HG03558 (cell line): ENCODE measurements at regions not wholly inside any gene's neighbourhood (a gene's known extent, or its start where the extent isn't known, plus 50 kb on each side); places are given as distances from the start of the nearest gene placed in this dataset.
"Not testable (repeated sequence)": the region's sequence is repeated elsewhere in the genome, so short reads cannot be mapped to it uniquely, and the experiment has no call there.

Experiments used
- ATAC-seq: cut with Tn5 transposase; IDR thresholded peaks from one replicate; pipeline ENCODE4 v1.9.1; 2021; ENCODE audit warnings: moderate number of reproducible peaks; ENCODE audit not compliant: unreplicated experiment; ENCODE audit errors: extremely low read depth

DNA sequence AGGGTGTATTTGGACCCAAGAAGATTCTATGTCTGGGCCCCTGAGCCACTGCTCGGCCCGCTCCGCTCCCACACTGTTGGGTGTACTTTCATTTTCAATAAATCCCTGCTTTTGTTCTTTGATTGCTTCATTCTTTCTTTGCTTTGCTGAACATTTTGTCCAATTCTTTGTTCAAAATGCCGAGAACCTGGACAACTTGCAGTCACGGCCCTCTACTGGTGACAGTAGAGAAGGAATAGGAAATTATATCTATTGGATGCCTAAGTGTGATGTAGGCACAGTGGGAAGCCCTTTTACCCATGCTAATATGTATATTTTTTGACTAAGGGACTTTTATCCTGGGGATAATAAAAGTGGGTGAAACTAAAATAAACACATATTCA lies 340.8 kb downstream of the LRRC3B start:
- ATAC-seq = no peak

DNA sequence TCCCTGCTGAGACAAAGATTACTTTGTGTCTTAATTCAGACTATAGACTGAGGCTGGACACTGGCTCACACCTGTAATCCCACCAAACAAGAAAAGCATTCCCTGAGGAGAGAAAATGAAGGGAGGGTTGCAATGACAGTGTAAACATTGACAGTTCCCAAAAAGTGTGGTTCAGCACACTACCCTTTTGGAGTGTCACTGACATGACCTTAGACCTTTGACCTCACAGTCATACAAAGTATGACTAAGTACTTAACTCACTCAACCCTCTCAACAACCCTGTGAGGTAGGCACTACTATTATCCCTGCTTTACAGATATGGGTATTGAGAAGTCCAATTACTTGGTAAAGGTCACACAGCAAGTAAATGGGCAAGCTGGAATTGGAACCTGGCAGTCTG lies 341.7 kb downstream of the LRRC3B start:
- ATAC-seq = no peak

DNA sequence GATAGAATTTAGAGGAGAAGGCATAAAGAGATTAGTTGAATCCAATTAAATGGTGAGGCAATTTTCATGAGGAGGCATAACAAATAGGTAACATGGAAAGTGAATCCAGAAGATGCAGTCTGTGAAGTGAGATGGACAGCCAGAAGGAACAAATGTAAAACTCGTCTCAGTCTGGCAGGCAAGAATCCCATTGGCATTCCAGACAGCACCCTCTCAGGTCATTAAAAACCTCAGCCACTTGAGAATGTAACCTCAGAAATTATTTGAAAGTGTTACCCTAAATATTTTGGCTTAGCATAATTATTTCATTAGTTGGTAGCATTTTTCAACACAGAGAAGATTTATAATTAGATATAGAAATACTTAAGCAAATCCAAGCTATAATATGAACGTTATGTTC lies 342.3 kb downstream of the LRRC3B start:
- ATAC-seq = no peak

DNA sequence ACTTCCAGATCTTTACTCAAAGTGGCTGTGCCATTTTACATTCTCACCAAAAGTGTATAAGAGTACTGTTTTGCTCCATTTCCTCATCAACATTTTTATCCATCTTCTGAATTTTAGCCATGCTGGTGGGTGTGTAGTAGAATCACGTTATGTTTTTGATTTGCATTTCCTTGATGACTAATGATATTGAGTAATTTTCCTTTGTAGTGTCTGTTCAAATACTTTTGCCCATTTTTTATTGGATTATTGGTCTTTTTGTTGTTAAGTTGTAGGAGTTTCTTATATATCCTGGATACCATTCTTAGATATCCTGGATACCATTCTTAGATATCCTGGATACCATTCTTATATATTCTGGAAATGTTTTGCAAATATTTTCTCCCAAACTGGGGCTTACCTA lies 344.9 kb downstream of the LRRC3B start:
- no peak for ATAC-seq

DNA sequence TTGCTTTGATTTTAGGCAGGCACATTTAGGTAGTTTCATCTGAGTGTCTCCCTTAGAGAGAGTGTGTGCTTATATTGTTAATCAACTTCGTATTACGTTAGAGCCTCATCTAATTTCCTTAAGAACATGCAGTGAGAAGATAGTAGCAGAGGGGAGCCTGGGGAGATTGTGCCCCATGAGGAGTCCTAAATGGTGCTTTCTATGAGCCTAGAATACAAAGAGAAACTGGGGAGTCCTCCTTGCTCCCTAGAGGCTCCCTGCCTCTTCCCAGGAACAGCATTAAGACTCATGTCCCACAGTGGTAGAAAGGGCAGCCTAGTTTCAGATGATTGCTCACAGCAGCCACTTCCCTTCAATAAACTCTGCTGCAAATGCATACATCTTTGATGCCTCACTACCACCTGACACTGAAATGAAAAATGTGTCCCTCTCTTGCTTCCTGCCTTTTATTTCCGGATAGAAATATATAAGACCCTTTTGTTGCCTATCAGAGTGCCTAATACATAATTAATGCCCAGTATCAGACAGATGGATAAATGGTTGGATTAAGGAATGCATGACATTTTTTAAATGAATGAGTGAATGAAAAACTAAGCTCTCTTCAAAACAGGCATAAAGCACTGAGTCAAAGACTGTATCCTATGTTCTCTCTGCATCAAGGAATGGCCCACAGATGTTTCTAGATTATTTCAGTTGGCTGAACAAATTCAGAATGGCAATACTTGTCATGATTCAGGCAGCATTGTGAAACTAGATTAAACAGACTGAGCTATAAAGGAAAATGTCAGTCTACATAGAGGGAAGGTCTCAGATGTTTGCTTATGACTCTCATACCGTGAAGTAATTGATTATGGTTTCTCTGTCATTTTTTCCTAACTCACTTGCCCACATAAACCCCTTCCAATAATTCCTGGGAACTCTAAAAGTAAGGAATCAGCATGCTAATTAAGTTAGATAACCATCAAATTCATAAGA lies 362.1 kb downstream of the LRRC3B start:
- no peak for ATAC-seq

DNA sequence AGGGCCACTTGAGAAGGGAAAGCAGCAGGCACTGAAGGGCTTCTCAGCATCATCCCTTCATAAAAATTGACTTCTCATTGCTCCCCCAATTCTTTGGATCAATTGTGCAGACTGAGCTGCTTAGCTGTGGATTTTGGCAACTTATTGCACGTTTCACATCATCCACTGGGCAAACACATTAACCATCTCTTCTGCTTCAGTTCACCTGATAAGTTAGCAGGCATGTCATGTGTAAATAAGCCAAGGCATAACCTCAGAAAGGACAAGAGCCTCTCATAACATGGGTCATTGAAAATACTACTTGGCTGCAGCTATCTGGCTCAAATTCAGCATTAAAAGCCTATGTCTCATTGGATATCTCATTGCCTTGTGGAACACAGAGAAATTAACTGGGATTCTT lies 366.5 kb downstream of the LRRC3B start:
- ATAC-seq = no peak

DNA sequence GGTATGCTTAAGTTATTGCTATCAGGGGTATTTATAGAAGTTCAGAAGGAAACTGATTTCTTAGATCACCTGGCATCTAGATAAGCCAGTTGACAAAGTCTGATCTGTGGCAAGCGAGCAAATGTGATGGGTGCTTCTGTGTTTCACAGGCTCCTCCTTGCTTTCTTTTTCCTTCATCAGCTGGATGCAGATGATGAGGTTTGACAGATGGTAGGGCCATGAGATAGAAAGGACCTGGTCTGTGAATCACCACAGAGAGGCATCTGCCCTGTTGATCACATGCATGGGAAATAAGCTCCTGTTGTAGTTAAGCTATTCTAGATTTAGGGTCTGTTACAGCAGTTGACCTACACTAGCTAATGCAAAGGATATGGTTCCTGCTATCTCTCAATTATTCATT lies 372.0 kb downstream of the NEK10 start:
- no peak for ATAC-seq

DNA sequence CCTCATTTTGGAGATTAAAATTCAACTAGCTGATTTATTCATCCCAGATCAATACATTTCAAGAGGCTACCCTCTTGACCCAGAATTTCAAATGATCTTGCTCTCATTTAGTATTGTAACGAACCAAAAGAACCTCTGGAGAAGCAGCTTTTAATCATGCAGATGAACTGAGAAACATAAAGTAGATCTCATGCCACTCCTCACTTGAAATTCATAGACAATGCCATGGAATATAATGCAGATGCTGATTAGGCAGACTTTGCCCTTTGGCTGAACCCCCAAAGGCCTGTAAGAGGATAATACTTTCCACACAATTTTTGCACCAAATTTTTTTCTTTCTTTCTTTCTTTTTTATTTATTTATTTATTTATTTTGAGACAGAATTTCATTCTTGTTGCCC lies 358.3 kb downstream of the NEK10 start:
- no peak for ATAC-seq

DNA sequence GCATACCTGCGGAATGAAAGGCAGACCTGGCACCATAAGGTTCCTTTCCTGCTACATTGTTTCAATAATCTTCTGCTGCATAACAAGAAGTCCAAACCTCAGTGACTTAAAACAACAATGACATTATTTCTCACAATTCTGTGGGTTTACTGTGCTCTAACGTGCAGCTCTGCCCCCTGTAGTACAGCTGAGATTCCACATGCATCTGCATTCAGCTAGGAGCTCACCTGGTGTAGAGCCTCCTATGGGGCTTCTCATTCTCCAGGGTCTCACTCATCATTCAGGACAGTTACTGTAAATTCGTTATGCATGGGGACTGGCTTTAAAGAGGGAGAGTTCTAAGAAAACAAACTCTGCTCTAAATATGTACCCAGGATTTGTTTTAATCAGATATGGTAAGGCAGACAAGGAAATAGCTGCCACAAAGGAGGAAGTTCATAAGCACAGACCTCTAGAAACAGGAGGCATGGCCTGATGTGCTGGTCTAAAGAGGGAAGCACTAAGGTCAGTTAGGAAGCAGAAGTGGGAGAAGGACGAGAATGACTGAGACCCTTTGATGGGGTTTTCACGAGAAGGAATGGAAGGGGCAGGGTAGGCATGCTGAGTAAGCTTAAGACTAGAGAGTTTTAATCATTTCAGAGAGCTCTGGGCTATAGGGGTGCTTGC lies 347.0 kb downstream of the NEK10 start:
- no peak for ATAC-seq

DNA sequence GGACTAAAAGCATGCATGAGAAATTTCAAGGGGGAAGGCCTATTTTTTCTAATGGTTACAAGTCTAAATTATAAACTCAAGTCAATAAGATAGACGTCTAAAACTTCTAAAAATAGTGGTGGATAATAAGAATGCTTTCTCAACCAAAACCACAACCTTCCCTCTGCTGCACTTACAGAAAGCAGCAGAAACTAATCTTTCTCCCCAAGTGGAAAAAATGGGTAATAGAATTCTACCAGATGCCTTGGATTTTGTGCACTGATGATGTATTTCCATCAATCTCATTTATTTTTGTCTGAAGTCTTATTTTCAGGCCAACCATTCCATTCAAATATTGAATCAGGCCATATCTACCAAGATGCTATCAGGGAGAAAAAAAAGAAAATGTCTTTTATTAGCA lies 344.7 kb downstream of the NEK10 start:
- no peak for ATAC-seq

DNA sequence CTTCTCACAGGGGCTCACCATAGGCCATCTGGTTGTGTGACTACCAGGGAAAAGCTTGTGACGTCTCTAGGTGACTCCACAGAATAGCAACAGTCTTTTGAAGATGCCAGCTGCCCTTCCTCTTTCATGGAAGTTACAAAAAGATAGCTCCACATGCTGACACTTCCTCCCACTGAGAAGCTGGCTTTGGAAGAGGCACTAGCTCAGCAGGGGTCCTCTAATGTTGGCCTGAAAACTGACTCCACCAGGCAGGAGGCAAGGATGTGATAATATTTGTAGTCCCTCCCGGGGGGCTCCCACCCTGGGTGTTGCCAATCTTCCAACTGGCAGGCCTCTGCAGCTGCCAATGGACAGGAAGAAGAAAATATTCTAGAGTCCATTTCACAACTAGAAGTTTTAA lies 343.5 kb downstream of the NEK10 start:
- no peak for ATAC-seq

DNA sequence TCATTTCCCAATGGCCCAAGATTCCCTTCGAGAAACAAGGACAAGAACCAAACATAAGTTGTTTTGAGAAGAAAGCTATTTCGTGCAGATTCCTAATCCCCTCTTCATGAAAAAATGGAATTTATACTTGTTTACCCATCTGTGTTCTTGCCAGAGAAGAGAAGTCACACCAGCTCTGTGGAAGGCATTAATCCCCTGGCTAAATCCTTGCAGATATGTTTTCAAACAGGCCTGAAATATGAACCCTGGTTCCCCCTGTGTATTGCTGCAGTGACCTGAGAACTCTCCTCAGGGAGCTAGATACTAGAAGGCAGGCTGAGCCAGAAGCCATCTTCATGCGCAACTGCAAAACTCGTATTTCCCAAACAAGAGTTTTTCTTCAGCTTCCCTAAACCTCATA lies 337.7 kb downstream of the NEK10 start:
- ATAC-seq = no peak

DNA sequence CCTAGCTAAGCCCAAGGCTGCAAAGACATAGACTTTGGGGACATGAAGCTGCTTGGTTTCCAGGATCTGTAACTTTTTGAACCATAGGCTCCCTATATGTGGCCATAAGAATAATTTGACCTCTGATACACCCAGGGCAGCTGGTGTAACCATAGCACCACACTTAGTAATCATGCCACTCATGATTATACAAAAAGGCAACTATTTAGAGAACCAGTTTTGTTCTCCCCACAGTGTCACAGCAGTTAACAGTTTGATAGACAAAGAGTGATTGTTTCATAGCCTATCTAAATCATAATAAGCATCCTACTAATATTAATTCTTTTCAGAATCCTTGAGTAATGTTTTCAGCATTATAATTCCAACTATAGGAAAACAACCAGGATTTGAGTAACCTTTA lies 334.9 kb downstream of the NEK10 start:
- no peak for ATAC-seq

DNA sequence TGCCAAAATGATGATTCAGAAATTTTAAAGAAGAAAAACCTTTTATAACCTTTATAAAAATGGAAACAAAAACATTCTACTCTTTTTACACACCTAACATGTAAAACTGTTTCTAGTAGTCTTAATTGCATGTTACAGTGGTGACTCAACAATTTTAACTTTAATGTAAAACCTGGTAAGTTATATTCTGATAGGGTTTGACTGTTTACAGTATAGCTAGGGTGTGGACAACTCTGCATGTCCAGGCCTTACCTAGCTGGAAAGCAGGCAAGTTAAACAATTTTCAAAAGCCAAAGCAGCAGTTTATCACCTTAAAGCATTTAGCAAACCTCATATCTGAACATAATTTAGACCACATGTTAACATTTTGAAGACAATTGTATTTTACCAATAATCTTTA lies 328.5 kb downstream of the NEK10 start:
- ATAC-seq = no peak

DNA sequence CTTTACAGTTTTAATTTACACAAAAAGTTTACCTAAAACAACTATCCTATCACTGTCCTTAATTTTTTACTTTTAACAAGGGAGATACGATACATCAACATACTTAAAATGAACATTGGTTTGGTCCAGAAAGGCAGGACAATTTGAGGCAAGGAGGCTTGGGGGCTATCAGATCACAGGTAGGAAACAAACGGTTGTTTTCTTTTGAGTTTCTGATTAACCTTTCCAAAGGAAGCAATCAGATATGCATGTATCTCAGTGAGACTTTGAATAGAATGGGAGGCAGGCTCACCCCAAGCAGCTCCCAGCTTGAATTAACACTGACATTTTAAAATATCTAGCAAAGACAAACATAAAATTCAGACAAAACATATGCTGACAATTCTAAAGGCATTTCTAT lies 326.6 kb downstream of the NEK10 start:
- not testable (repeated sequence) for ATAC-seq

DNA sequence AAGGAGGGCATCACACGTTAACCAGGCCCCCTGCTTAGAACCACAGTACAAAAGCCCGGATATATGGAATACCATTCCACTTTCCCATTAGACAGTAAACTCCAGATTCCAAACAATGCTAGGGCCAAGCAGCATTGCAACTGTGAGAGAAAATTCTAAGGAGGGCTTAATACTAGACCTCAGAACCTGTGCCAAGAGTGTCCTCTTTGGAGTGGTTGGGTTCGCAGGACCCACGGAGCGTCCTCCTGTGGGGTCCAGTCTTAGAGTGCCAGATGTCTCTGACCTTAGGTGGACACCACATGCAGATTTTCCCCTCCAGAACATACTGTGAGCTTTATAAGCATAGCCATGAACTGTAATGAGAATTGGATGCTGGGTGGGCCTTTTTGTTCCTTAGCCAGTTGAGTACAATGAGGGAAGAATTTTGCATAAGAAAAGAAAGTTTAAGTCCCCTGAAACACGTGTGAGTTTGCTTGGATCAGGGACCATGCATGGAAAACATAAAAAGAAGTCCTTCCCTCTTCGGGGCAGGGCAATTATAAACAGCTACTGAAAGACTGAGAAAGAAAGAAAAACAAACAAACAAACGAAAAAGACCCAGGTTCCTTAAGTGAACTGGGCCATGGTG lies 325.7 kb downstream of the NEK10 start:
- no peak for ATAC-seq

DNA sequence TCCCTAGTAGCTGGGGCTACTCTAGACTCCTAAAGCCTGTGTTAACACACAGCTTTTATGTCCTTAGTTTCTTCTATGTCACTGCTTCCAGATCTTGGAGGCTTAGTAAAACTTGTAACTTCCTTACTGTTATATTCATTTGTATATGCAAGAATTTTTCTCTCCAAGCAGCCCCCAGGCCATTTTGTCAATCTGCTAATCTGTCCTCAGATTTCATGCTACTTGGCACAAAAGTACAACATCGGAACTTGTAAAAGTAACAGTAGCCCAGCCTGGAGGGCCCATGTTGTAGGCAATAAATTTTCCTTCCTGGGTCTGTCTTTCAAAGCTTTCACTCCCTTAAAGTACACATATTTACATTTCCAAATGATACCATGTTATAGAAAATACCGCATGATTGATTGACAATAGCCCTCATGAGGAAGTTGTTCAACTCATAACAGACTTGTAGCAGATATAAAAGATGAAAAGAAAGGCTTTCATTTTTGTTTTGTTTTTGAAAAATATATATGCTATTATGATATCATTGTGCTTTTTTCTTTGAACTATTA lies 324.2 kb downstream of the NEK10 start:
- no peak for ATAC-seq

DNA sequence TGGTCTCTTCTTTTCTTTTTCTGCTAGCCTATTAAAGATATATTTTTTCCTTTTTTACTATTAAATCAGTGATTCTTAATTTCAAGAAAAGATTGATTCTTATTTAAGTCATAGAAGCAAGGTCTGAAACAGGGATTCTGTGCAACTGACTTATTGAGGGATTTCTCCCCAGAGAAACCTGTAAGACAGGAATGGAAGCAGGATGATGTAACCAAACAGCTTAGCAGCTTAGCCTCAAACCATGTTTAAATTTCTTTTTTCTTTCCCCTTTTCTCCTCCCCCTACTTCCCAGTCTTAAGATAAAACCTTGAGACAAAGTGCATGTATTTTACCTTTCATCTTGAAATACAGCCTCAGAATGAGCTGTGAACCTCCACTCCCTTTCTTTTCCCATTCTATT lies 322.8 kb downstream of the NEK10 start:
- ATAC-seq = no peak

DNA sequence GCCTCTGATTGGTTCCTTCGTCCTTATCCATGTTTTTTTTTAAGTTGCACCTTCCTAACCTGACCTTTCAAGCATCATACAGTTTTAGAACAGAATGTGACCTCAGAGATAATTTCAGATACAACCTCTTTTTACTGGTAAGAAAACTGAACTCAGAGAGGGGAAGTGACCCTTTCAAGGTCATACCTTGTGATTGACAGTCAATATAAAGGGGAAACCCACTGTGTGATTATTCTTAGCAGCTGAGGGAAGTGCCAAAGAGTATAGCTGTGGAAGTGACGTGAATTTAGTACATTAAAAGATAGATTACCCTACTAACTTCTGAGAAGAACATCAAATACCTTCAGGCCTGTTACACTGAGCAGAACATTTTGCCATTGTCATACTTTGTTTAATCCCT lies 319.4 kb downstream of the NEK10 start:
- ATAC-seq = no peak

DNA sequence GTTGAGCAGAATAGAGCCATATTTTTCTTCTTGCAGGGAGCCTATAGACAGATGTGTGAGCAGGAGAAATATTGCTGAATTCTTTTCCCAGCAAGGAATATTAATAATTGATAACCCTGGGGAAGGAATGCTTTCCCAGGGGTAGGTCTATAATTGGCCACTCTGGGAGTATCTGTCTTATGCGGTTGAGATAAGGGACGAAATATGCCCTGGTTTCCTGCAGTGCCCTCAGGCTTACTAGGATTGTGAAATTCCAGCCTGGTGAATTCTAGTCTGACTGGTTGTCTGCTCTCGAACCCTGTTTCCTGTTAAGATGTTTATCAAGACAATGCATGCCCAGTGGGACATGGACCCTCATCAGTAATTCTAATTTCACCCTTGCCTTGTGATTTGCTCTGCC lies 317.7 kb downstream of the NEK10 start:
- ATAC-seq = not testable (repeated sequence)

DNA sequence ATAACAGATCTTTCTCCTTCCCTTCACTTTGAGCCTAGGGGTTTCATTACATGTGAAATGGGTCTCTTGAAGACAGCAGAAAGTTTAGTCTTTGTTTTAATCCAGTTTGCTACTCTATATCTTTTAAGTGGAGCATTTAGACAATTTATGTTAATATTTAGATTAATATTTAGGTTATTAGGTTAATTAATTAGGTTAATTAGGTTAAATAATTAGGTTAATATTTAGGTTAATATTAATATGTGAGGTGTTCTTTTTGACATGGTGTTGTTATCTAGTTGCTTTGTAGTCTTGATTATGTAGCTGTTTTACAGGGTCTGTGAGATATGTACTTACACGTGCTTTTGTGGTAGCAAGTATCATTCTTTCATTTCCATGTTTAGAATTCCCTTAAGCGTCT lies 312.9 kb downstream of the NEK10 start:
- no peak for ATAC-seq
